GM18499 (cell line): ENCODE measurements at regions not wholly inside any gene's neighbourhood (a gene's known extent, or its start where the extent isn't known, plus 50 kb on each side); places are given as distances from the start of the nearest gene placed in this dataset.
A peak's percentile ranks its signal among the peaks of the same experiment; 100 is the strongest.

ENCODE experiments used
- ATAC-seq: cut with Tn5 transposase; IDR thresholded peaks from one replicate; pipeline ENCODE4 v1.9.1; 2021; ENCODE audit warnings: moderate number of reproducible peaks; ENCODE audit not compliant: insufficient read depth, unreplicated experiment

DNA sequence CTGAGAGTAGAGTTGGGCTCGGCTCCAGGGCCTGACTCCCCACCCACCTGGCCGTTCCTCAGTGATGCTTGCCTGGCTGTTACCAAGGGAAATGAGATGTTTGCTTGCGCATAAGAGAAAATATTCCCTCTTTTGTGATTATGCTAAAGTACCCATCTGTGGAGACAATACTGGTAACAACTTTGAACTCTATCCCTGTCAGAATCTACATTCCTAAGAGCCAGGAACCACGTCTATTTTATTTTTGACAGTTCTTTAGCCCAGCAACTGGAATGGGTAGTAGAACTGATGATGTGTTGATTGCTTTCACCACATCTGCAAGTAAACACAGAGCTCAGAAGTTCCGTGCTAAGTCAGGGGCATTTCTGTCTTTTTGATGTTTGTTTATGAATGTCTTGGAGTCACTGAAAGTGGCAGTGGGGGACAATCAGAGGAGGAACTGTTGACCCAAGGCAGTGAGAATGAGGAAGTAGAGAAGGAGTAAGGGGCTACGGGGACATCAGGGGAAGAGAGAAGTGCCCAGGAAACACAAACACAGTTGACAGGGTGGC, 348.3 kb upstream of the SOX11 start:
- no peak for ATAC-seq

DNA sequence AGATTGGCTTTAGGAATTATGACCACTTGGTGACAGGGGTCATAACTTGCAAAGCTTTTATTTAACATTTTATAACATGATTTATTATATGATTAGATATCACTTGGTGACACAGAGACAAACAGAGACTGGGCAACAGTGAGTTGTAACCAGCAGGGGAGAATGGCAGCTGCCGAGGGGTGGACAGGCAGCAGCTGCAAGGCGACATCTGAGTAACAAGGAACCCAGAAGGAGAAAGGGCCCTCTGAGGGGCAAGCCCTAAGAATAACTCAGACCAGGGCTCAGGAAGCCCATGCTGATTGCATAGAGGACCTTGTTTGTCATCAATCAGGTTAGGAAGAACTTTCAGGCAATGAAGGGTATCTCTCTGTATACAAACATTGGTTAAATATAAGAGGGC, 339.9 kb upstream of the SOX11 start:
- ATAC-seq: no peak

DNA sequence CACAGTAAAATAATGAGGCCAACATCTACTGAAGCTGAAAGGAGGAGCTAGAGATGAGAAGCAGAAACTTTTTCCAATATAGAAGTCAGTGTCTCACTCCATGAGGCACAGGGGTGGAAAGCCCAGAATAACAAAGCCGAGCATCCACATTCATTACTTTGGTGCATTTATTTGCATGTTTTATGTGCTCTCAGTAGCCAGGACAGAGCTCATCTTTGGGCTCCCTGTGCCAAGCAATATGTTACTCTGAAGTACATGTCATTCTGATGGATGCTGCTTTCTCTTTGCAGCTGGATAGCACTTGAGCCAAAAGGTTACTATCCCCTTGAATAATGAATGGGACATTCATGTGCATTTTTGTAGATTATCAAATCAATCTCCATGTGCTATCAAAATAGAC, 338.6 kb upstream of the SOX11 start:
- no peak for ATAC-seq

GRCh38 chr2:5359397-5359796, 332.8 kb upstream of the SOX11 start:
- no peak for ATAC-seq

DNA sequence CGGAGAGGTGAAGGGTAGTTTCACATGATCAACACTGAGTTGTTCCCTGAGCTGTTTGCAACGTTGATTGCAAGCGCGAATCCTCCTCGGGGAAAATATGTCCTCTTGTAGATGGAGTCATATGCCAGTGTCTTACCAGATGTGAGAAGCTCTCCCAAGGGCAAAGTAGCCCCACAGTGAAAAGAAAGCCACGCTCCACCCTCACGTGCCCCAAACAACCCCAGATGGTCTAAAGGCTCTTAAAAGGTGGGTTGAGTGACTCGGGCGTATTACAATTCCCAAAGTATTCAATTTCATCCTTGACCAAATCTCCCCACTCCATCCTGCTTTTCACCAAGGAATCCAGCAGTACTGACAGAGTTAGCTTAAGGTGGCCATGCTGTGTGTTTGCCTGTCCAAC, 332.1 kb upstream of the SOX11 start:
- no peak for ATAC-seq

- ATAC-seq: no peak
Measured at GRCh38 chr2:5364361-5364760, 327.8 kb upstream of the SOX11 start.

DNA sequence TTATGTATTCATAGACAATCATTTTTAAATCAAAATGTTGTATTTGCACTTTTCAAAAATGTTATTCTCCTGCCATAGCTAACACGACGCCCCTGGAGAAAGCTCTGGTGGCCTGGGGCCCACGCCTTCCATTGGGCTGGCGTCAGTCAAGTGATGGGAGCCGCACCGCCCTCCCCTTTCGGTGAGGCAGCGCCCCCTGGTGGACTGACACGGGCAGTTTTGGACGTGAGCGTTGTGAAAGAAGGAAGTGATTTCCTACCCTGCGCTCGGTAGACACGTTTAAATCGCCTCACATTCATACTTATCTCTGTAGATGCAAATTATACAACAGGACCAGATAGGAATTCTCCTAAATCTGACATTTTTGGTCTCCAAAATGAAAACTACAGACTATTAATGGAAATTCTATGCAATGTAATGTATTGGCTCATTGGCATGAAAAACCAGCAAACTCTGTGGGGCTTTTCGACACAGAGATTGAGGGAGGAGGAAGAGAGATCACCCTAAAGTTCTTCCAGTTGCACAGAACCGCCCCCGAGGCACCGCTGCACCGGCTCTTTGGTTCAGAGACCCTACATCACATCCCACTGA, 326.2 kb upstream of the SOX11 start:
- ATAC-seq: peak; percentile 95

GRCh38 chr2:5367321-5367720, 324.9 kb upstream of the SOX11 start:
- ATAC-seq: no peak

GRCh38 chr2:5368263-5368662, 323.9 kb upstream of the SOX11 start:
- no peak for ATAC-seq

DNA sequence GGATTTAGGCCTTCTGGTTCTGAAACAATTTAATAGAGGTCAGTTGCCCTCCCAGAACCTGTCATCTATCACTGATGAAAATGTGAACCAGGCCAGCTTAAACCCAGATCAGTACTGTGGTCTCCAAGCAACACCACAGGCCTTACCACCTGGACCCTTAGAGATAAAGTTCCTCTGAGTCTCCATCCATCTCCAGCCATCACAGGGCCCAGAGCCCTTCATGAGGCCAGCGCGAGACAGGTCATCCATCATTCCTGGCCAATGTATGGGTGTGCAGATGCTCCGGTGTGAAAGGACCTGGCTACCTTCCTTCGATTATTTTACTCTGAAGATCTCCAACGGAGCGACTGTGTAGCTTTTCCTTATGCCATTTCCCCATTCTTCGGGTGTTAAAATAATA, 322.7 kb upstream of the SOX11 start:
- ATAC-seq: no peak

DNA sequence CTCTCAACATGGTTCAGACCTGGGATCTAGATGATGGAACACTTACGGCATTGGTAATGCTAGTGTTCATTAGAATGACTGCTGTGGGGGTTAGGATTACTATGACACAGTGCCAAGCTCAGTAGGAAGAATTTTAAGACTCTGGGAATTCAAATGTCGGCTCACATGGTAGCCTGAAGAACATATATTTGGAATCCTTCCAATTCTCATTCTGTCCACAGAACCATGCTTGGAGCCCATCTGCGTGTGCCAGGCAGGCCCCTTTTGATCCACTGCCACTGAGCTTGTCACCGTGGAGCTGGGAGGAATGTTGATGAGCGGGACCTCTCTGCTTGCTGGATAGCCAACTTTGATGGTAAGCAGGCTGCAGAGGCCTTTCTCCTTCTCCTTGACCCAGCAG, 322.0 kb upstream of the SOX11 start:
- ATAC-seq: no peak

DNA sequence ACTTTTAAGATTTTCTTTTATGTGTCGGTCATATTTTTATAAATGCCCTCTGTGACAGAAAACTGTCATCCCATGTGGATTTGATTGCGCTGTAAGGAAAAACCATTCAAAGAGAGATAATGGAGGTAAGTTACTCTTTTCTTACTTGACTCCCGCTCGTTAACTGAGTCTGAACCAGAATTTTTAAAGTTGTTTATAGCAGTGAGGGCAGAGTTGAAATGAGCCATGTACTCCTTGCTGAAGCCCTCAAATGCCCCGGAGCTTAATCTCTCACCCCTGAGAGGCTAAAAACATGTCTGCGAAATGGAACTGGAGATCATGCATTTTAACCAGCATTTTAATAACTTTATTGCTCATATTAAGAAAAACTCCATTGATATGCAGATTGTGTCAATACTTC, 320.0 kb upstream of the SOX11 start:
- no peak for ATAC-seq

GRCh38 chr2:5373200-5373599, 319.0 kb upstream of the SOX11 start:
- ATAC-seq: no peak

GRCh38 chr2:5374762-5375161, 317.4 kb upstream of the SOX11 start:
- no peak for ATAC-seq

GRCh38 chr2:5377323-5377722, 314.9 kb upstream of the SOX11 start:
- no peak for ATAC-seq

- ATAC-seq: no peak
Measured at GRCh38 chr2:5379811-5380210, 312.4 kb upstream of the SOX11 start.

DNA sequence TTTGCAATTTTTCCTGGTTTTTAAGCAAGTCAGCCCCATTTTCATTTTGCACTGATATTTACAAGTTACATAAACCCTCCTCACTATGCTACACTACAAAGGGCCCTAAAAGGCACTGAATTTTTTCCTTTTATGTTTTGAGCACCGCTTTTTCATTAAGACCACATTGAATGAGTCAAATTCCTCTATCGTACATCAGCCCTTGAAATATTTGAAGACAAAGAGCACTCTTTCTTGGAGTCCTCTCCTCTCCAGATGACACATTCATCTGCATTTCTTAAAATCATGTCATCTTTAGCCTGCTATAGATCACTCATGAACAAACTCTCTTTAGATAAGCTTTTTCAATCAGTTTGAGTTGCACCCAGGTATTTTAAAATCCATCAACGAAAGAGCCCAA, 306.6 kb upstream of the SOX11 start:
- no peak for ATAC-seq

DNA sequence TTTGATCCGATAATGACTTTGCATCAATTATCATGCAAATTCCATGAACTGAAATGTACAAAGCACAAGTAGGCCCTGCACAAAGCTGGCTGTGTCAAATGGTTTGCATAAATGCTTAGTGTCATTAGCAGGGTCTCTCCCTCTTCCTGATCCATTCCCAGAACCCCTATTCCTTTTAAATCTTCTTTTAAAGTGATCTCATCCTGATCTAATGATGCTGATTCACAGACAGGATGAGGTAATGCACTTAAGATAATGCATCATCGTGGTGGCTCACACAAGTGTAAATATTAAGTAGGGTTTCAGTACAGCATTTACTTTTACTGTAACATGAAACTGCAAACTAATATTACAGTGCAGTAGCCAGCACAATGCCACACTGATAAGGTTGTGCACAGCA, 304.8 kb upstream of the SOX11 start:
- ATAC-seq: no peak

GRCh38 chr2:5389740-5390139, 302.4 kb upstream of the SOX11 start:
- ATAC-seq: no peak

DNA sequence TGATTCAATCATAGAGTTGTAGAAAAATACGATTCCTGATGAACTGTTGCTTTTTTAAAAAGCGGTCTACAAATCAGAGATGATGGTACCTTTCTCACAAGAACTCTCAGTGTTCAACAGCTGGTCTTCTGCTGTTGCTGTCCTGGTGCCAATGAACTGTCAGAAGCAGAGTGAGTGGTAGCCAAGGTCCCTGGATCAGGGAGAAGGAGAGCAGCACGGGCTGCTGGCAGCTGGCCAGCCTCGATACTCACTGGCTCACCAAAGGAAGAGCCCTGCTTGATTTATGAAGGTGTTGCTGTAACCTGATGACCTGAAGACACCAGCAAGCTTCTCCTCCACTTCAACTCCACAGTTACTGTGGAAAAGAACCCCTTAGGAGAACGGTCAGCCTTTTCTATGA, 300.8 kb upstream of the SOX11 start:
- ATAC-seq: no peak

GRCh38 chr2:5392658-5393057, 299.5 kb upstream of the SOX11 start:
- no peak for ATAC-seq

- ATAC-seq: no peak
Measured at GRCh38 chr2:5393474-5393873, 298.7 kb upstream of the SOX11 start.

DNA sequence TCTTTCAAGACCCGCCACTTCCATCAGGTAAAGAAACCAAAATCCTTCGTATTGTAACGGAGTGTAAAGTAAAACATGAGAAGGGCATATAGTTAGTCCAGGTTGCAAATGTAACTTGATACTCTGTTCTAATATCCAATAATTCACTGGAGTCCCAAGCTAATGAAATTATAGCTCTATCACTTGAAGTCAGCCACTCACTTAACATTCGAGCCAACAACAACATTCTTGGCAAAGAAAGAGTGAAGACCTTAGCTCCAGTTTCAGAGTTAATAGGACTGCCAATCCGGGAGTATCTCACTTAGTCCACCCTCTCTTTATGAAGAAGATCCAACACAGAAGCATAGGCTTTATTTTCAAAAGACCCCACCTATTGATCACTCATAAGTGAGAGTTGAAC, 298.0 kb upstream of the SOX11 start:
- no peak for ATAC-seq
